ENCODE measurements at regions not wholly inside any gene's neighbourhood (a gene's known extent, or its start where the extent isn't known, plus 50 kb on each side); places are given as distances from the start of the nearest gene placed in this dataset.

DNA sequence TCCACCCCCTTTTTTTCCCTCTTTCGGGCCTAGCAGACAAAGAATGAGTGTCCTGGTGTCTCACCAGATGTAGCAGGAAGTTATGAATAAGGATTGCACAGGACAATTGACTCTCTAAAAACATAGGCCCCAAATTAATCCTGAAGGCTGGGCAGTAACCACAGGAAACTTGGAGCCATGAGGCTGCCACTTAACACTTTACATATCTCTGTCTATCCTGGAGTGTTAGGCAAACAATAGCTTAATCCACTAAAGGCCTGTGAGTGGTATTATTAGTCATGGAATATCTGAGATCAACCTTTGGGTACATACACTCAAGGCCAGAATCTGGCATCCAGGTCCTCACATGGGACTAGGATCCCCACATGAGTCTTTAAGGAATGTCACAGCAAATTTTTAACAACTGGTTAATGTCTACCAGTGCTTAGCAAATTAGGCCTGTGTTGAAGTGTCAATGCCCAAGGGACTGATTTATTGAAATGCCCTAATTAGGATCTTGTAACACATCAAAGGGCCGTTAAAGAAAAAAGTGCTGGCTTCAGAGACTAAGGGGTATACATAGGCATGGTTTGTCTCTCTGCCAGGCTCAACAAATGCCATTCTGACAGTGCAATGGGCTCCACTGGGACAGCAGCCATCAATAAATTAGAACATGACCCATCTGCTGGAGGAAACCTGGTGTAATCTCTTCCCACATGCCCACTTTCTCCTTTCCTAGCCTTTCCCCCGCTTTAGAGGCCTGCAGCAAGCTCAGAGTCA lies 196.7 kb upstream of the TBX20 start:
- no peak overlapping the region for H3K4me3 Mint-ChIP-seq
- no peaks in the 10 kb centered on the region for H3K36me3 ChIP-seq (ENCODE audit: control insufficient read depth, insufficient read depth, low read length)
- no peak overlapping the region for H3K4me3 ChIP-seq (ENCODE audit: low read length)
- peaks cover 28 to 65% of the 10 kb centered on the region in 2 donors for H3K27me3 Mint-ChIP-seq (ENCODE audit: low read depth in 2 of 2)
- no peaks in the 10 kb centered on the region for H3K9me3 ChIP-seq (ENCODE audit: control insufficient read depth, insufficient read depth, low read length)
- TF ChIP-seq, protein P1, sequence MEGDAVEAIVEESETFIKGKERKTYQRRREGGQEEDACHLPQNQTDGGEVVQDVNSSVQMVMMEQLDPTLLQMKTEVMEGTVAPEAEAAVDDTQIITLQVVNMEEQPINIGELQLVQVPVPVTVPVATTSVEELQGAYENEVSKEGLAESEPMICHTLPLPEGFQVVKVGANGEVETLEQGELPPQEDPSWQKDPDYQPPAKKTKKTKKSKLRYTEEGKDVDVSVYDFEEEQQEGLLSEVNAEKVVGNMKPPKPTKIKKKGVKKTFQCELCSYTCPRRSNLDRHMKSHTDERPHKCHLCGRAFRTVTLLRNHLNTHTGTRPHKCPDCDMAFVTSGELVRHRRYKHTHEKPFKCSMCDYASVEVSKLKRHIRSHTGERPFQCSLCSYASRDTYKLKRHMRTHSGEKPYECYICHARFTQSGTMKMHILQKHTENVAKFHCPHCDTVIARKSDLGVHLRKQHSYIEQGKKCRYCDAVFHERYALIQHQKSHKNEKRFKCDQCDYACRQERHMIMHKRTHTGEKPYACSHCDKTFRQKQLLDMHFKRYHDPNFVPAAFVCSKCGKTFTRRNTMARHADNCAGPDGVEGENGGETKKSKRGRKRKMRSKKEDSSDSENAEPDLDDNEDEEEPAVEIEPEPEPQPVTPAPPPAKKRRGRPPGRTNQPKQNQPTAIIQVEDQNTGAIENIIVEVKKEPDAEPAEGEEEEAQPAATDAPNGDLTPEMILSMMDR (IDR thresholded peaks at IDR 0.05): no peak
- no peaks in the 10 kb centered on the region for H3K9me3 Mint-ChIP-seq
- ATAC-seq (no peak), DNase-seq (no peak)
- intact Hi-C loops (cut with micrococcal nuclease): no loop called here
- peaks cover 9% of the 10 kb centered on the region for H3K27me3 ChIP-seq (ENCODE audit: control insufficient read depth, insufficient read depth, low read length)
- H3K36me3 Mint-ChIP-seq: no peaks in the 10 kb centered on the region
- H3K4me1 ChIP-seq (ENCODE audit: control insufficient read depth, insufficient read depth, low read length): no peaks in the 10 kb centered on the region
- H3K4me1 Mint-ChIP-seq: peaks cover 0 to 6% of the 10 kb centered on the region in 2 donors
- no peak overlapping the region for H3K27ac ChIP-seq (ENCODE audit: low read length)
- no peak overlapping the region for H3K27ac Mint-ChIP-seq
- WGBS (ENCODE audit: insufficient coverage): 82% methylated on average over 3 of the region's 3 CpGs

DNA sequence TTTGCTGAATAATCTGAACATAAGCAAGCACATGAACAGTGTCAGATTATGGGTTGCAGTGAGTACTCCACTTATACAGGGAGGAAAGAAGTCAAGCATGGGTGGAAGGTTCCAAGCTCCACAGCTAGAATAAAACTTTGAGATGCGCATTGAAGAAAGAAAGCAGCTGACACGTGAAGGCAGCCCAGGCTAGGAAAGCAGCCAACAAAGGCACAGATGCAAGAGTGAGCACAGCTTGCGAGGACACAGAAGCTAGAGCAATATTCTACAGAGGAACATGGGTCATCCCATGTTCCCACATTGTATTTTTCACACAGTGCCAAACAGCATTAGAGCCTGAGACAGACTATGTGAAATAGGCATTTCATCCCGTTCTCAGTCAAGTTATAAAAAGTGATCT lies 194.6 kb upstream of the TBX20 start:
- Mint-ChIP-seq H3K27ac (no peak overlapping the region), H3K9me3 (no peaks in the 10 kb centered on the region), H3K36me3 (no peaks in the 10 kb centered on the region), H3K4me3 (no peak overlapping the region), H3K27me3 (ENCODE audit: low read depth in 2 of 2) (peaks cover 17 to 61% of the 10 kb centered on the region in 2 donors), H3K4me1 (no peaks in the 10 kb centered on the region)
- H3K4me3 ChIP-seq (ENCODE audit: low read length): no peak overlapping the region
- H3K36me3 ChIP-seq (ENCODE audit: control insufficient read depth, insufficient read depth, low read length): no peaks in the 10 kb centered on the region
- no peaks in the 10 kb centered on the region for H3K4me1 ChIP-seq (ENCODE audit: control insufficient read depth, insufficient read depth, low read length)
- TF ChIP-seq, protein P1 (IDR thresholded peaks at IDR 0.05): no peak
- WGBS (ENCODE audit: insufficient coverage): 87% methylated on average over 4 of the region's 4 CpGs
- no peak overlapping the region for H3K27ac ChIP-seq (ENCODE audit: low read length)
- no peaks in the 10 kb centered on the region for H3K9me3 ChIP-seq (ENCODE audit: control insufficient read depth, insufficient read depth, low read length)
- H3K27me3 ChIP-seq (ENCODE audit: control insufficient read depth, insufficient read depth, low read length): no peaks in the 10 kb centered on the region
- no peak for ATAC-seq
- no peak for DNase-seq
- intact Hi-C loops (cut with micrococcal nuclease): no loop called here

DNA sequence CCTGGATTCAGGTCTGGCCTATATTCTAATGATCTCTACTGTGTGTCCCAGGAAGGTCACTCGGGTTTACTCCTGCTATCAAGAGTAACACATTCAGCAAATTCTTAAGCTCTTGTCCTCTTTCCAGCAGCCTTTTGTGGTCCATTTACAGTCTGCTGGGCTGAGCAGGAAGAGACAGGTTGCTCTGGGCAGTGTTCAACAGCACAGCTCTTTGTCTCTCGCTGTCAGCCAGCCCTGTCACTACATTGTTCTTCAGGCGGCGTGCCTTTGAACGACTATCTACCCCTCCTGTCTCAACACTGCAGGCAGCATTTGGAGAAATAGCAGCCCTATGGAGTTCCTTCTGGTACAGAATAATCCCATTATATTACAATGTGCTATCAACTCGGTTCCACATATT lies 192.2 kb upstream of the TBX20 start:
- no peak overlapping the region for H3K27ac Mint-ChIP-seq
- no peaks in the 10 kb centered on the region for H3K4me1 Mint-ChIP-seq
- Histone ChIP-seq H3K36me3 (ENCODE audit: control insufficient read depth, insufficient read depth, low read length) (no peaks in the 10 kb centered on the region), H3K27ac (ENCODE audit: low read length) (no peak overlapping the region), H3K4me3 (ENCODE audit: low read length) (no peak overlapping the region), H3K4me1 (ENCODE audit: control insufficient read depth, insufficient read depth, low read length) (no peaks in the 10 kb centered on the region), H3K9me3 (ENCODE audit: control insufficient read depth, insufficient read depth, low read length) (no peaks in the 10 kb centered on the region), H3K27me3 (ENCODE audit: control insufficient read depth, insufficient read depth, low read length) (no peaks in the 10 kb centered on the region)
- DNase-seq: no peak
- WGBS (ENCODE audit: insufficient coverage): 73% methylated on average over 6 of the region's 6 CpGs
- H3K27me3 Mint-ChIP-seq (ENCODE audit: low read depth in 2 of 2): peaks cover 21 to 66% of the 10 kb centered on the region in 2 donors
- no peak overlapping the region for H3K4me3 Mint-ChIP-seq
- ATAC-seq: no peak
- no peaks in the 10 kb centered on the region for H3K9me3 Mint-ChIP-seq
- intact Hi-C loops (cut with micrococcal nuclease): no loop called here
- TF ChIP-seq, protein P1 (IDR thresholded peaks at IDR 0.05): no peak
- no peaks in the 10 kb centered on the region for H3K36me3 Mint-ChIP-seq
